ENCODE measurements at regions not wholly inside any gene's neighbourhood (a gene's known extent, or its start where the extent isn't known, plus 50 kb on each side); places are given as distances from the start of the nearest gene placed in this dataset.

DNA sequence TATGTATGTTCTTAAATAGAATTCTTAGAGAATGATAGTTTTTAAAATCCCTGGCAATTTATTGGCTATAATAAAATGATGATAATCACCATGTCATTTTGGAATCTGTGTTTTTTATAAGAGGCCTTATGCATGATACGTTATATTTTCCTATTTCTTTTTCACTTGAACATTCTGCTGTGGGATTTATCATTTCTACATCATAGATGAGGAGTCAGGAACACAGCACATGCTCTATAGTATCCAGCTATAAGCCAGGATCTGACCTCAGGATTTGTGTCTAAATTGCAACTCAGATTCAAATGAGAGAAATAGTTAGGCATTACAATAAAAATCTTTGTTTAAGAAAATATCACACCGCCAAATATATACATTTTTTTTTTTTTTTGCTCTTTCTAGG is 928.0 kb downstream of the EFNB2 start:
- H3K4me1 Mint-ChIP-seq = no peaks in the 10 kb centered on the region
- H3K4me3 Mint-ChIP-seq = no peak overlapping the region
- peaks cover 6% of the 10 kb centered on the region for H3K9me3 Mint-ChIP-seq
- no peaks in the 10 kb centered on the region for H3K36me3 Mint-ChIP-seq
- no peak overlapping the region for H3K27ac Mint-ChIP-seq
- no peak for ATAC-seq
- H3K27me3 Mint-ChIP-seq = no peaks in the 10 kb centered on the region

DNA sequence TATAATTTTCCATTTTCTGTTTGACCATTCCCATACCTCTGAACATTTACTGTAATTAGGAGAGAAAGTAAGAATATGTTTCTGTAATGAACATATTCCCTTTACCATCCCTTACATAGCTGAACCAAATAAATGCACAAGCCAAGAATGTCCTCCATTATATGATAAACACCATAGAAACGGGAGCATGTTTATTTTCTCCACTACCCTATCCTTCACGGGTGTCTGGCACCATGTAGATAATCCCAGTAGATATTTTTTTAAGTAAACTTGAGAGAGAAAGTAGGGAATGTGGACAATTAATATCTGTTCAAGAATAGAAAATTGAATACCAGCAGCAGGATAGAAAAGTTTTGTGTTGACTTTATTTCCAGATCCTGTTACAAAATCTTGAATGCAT is 928.4 kb downstream of the EFNB2 start:
- Mint-ChIP-seq H3K27ac (no peak overlapping the region), H3K36me3 (no peaks in the 10 kb centered on the region), H3K4me1 (no peaks in the 10 kb centered on the region), H3K9me3 (peaks cover 6% of the 10 kb centered on the region), H3K27me3 (no peaks in the 10 kb centered on the region), H3K4me3 (no peak overlapping the region)
- no peak for ATAC-seq

DNA sequence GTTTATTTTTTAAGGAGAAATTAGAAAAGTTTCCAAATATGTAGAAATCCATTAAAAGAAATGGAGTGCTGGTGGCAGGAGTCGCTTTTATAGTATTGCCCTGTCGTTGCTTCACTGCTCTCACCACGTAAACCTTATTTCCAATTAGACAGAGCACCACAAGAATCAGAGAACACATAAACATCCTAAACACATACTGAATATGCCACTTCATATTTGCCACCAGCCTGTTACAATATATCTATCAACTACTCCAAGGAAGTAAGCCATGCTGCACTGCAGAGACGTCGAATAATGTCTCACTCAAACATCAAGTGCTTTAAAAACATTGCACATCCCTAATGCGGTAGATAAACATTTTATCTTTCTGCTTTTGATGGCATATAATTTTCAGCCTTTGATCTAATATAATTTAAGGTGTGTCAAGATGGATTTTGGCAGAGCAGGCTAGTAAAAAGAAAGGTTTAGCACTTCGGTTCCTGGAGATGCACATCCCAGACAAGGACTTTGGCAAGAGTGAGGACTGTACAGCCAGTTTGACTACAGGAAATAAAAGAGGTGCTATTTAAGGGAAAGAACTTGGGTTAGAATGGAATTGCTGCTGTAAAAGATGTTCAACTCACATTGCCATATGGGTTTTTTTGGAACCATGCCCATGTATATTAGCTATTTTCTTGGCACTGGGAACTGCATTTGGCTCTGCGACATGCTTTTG is 932.3 kb downstream of the EFNB2 start:
- H3K9me3 Mint-ChIP-seq = peaks cover 15% of the 10 kb centered on the region
- no peaks in the 10 kb centered on the region for H3K4me1 Mint-ChIP-seq
- no peak for ATAC-seq
- no peak overlapping the region for H3K4me3 Mint-ChIP-seq
- H3K27ac Mint-ChIP-seq = no peak overlapping the region
- no peaks in the 10 kb centered on the region for H3K36me3 Mint-ChIP-seq
- H3K27me3 Mint-ChIP-seq = no peaks in the 10 kb centered on the region

DNA sequence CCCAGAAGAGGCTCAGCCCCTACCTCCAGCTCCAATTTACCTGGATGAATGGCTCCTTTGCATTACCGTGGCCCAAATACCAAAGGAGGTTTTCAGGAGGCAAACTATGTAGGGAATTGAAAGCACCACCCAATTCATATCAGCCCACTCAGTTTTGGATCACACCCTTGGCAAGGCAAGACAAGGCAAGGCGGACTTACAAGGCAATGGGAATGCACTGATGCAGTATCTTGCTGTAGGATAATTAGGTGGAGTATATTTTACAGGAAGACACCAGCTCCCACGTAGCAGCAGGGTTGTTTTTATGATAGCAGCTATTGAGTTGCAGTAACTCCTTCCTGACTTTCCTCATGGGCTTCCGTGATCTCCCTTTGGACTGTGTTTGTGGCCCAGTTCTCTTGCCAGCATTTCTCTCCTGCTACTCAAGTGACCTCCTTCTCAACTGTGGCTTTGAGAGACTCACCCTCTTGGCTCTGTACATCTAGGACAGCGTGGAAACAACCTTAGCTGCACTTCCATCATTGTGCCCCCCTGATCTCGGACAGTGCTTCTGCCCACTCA is 935.9 kb downstream of the EFNB2 start:
- no peak overlapping the region for H3K27ac Mint-ChIP-seq
- H3K4me3 Mint-ChIP-seq = no peak overlapping the region
- no peaks in the 10 kb centered on the region for H3K4me1 Mint-ChIP-seq
- no peaks in the 10 kb centered on the region for H3K27me3 Mint-ChIP-seq
- no peak for ATAC-seq
- no peaks in the 10 kb centered on the region for H3K36me3 Mint-ChIP-seq
- peaks cover 14% of the 10 kb centered on the region for H3K9me3 Mint-ChIP-seq

DNA sequence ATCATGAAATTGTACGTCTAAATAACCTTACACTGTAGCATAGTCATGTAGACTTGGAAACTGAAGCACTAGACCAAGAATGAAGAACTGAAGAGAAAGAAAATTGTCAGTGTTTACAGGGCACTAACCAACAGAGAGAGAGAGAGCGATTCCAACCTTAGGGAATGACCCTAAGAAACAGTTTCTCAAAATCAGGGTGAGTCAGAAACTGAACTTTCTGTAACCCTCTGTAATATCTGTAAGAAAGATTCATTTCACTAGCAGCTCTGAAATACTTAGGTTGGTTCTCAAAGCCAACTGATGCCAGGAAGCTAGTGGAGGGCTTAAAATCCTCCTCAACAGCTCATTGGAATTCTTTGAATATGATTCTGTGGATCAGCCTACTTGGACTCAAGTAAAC is 936.9 kb downstream of the EFNB2 start:
- peaks cover 14% of the 10 kb centered on the region for H3K9me3 Mint-ChIP-seq
- no peak overlapping the region for H3K4me3 Mint-ChIP-seq
- no peak for ATAC-seq
- H3K27me3 Mint-ChIP-seq = no peaks in the 10 kb centered on the region
- H3K27ac Mint-ChIP-seq = no peak overlapping the region
- H3K36me3 Mint-ChIP-seq = no peaks in the 10 kb centered on the region
- no peaks in the 10 kb centered on the region for H3K4me1 Mint-ChIP-seq

DNA sequence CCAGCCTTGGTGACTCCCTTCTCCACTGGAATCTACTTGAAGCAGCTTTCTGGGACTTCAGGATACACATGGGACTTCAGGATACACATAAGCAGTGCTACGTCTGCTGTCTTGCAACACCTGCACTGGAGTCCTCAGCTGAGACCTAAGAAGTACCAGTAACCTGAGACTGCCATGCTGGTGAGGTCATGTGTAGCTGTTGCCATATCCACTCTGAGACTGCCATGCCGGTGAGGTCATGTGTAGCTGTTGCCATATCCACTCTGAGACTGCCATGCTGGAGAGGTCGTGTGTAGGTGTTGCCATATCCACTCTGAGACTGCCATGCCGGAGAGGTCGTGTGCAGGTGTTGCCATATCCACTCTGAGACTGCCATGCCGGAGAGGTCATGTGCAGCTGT is 937.9 kb downstream of the EFNB2 start:
- peaks cover 11% of the 10 kb centered on the region for H3K9me3 Mint-ChIP-seq

DNA sequence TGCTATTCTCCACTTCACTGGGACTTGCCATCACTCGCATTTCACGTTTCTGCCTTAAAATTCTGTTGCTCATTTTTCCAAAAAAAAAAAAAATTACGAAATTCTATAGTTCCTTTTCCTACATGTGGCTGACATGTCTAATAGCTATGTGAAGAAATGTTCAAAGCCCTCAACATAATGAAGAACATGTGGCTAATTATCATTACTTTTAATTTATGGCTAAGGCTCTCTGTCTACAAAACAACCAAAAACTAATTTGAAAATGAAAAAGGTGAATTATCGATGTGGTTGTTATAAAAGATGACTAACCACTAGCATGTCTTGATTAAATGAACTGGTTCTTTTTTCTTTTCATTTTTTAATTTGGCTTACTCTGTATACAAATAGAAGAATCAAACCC is 940.0 kb downstream of the EFNB2 start:
- H3K4me1 Mint-ChIP-seq = no peaks in the 10 kb centered on the region
- H3K27ac Mint-ChIP-seq = no peak overlapping the region
- peaks cover 8% of the 10 kb centered on the region for H3K9me3 Mint-ChIP-seq
- ATAC-seq = no peak
- no peak overlapping the region for H3K4me3 Mint-ChIP-seq
- no peaks in the 10 kb centered on the region for H3K36me3 Mint-ChIP-seq
- no peaks in the 10 kb centered on the region for H3K27me3 Mint-ChIP-seq

More for the DNA sequence above, 937.9 kb downstream of the EFNB2 start:
- ATAC-seq = no peak
- H3K27me3 Mint-ChIP-seq = no peaks in the 10 kb centered on the region
- no peaks in the 10 kb centered on the region for H3K4me1 Mint-ChIP-seq
- no peaks in the 10 kb centered on the region for H3K36me3 Mint-ChIP-seq
- H3K27ac Mint-ChIP-seq = no peak overlapping the region
- H3K4me3 Mint-ChIP-seq = no peak overlapping the region

DNA sequence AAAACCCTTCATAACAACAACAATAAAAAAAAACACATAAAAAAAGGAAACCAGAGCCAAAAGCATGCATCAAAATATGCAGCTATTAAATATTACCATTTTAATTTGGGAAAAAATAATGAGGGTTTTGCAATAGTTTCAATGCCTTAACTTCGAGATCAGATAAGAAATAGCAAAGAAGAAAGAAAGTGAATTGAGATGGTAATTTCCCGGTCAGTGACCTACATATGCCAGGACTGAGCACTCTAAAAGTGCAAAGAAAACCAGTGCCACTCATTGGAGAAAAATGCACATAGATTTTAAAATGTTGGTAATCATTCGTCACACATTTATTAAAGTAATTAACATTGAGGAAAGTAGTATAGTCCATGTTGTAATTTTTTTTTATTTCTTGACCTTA is 944.2 kb downstream of the EFNB2 start:
- Mint-ChIP-seq H3K36me3 (no peaks in the 10 kb centered on the region), H3K27me3 (no peaks in the 10 kb centered on the region), H3K9me3 (no peaks in the 10 kb centered on the region), H3K4me3 (no peak overlapping the region), H3K27ac (no peak overlapping the region), H3K4me1 (no peaks in the 10 kb centered on the region)
- ATAC-seq = no peak

DNA sequence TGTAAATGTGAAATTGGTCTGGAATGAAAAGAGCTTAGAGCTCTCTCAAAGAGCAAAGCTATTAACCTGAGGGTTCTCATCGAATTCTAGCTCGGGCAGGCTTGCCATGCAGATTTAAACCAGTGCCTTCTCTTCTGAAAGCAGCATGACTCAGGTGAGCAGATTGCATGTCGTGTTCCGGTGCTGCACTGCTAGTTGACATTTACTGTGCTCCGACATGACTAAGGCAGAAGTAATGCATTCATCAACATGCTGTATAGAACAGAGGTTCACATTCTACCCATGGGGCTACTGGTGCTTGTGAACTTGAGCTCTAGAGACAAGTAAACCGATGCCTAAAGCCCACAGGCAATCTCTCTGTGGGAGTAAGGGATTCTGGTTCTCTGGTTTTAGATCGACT is 947.7 kb downstream of the EFNB2 start:
- H3K4me1 Mint-ChIP-seq = no peaks in the 10 kb centered on the region
- no peaks in the 10 kb centered on the region for H3K9me3 Mint-ChIP-seq
- H3K4me3 Mint-ChIP-seq = no peak overlapping the region
- ATAC-seq = no peak
- no peaks in the 10 kb centered on the region for H3K27me3 Mint-ChIP-seq
- H3K27ac Mint-ChIP-seq = no peak overlapping the region
- no peaks in the 10 kb centered on the region for H3K36me3 Mint-ChIP-seq

DNA sequence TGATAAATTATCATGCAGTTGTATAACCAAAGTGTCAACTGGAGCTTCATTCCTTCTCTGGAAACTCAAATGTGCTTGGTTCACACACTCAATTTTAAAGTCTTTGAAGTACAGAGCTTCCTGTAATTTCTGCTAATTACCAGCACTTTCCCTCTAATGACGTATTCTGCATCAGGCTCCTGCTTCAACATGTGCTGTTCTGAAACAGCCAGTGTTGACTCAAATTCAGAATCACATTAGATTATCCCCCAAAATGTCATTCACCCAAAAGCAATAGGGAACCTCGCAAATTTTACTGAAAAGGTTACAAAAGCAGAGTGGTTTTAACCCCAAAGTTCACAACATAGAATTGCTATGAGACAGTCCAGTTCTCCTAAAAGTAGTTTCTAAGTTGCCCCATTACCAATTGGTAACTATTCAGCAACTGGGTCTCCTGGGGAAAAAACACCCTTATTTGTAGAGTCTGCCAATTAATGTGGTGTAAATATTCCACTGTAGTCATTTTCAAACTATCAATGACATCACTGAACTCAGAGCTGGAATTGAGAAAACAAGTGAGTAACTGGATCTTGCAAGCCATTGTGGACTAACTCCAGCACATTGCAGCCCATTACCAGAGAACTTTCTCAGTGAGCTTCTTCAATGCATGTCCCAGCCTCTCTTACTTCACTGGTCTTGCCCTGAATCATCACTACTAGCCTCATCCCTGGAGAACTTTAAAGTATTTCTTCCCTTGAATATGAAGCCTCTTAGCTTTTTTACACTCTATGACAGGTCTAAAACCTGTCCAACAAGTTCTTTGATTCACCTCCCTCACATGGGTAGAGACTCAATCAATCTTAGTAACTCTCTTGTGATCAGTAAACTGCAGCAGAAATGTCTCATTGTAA is 955.4 kb downstream of the EFNB2 start:
- Mint-ChIP-seq H3K27me3 (no peaks in the 10 kb centered on the region), H3K4me3 (no peak overlapping the region), H3K36me3 (no peaks in the 10 kb centered on the region), H3K9me3 (peaks cover 2% of the 10 kb centered on the region), H3K4me1 (no peaks in the 10 kb centered on the region), H3K27ac (no peak overlapping the region)
- no peak for ATAC-seq

DNA sequence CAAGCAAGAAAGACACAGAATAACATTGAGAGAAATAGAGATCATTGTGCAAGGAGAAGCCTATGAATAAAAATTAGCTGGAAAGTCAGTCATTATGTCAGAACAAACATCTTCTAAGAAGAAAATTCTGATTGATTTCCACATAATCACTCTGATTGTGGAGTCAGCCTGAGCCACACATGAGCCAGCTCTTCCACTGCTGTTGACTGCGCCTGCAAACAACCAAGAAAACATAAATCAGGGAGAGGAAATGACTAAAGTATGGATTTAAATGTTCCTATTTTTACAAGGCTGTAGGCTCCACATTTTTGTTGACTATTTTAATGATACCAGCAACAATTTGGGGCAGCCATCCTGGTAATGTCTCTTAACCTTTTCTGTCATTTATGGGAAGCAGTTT is 962.3 kb downstream of the EFNB2 start:
- H3K27me3 Mint-ChIP-seq = no peaks in the 10 kb centered on the region
- no peaks in the 10 kb centered on the region for H3K36me3 Mint-ChIP-seq
- ATAC-seq = no peak
- H3K27ac Mint-ChIP-seq = no peak overlapping the region
- H3K4me1 Mint-ChIP-seq = no peaks in the 10 kb centered on the region
- H3K9me3 Mint-ChIP-seq = no peaks in the 10 kb centered on the region
- H3K4me3 Mint-ChIP-seq = no peak overlapping the region

DNA sequence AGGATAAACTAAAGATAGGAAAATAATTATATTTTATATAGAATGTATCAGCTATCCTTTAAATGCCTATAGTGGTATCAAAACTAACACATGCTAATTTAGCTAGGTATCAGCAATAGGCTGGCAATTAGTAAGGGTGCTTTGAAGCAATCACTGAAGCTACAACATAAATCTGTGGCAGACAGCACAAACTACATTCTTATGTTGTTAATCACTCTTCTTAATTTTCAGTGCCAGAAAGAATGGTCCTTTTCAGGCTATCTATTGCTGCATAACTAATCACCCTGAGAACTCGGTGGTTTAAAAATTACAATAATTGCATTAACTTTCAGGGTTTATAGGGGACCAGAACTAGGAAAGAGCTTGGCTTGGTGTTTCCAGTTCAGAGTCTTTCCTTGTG is 963.1 kb downstream of the EFNB2 start:
- no peak for ATAC-seq
- Mint-ChIP-seq H3K36me3 (no peaks in the 10 kb centered on the region), H3K27me3 (no peaks in the 10 kb centered on the region), H3K4me3 (no peak overlapping the region), H3K9me3 (no peaks in the 10 kb centered on the region), H3K27ac (no peak overlapping the region), H3K4me1 (no peaks in the 10 kb centered on the region)

DNA sequence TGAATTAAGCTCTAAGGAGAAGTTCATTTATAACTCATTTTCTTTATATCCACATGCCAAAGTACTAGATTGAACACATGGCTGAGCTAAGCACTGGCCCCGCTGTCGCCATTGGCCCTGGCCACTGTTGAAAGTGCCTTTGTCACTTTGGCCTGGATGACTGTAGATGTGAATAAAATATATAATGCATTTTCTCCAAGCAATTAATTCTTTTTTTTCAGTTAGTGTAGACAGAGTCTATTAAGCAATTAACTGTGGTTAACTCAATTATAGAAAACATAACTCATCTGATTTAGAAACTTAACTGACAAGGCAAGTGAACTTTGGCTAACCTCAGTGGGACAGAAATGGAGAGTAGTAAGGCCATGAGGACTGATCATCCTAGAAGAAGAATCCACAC is 965.6 kb downstream of the EFNB2 start:
- no peaks in the 10 kb centered on the region for H3K9me3 Mint-ChIP-seq
- H3K27ac Mint-ChIP-seq = no peak overlapping the region
- H3K27me3 Mint-ChIP-seq = no peaks in the 10 kb centered on the region
- no peaks in the 10 kb centered on the region for H3K4me1 Mint-ChIP-seq
- no peak overlapping the region for H3K4me3 Mint-ChIP-seq
- no peak for ATAC-seq
- no peaks in the 10 kb centered on the region for H3K36me3 Mint-ChIP-seq

DNA sequence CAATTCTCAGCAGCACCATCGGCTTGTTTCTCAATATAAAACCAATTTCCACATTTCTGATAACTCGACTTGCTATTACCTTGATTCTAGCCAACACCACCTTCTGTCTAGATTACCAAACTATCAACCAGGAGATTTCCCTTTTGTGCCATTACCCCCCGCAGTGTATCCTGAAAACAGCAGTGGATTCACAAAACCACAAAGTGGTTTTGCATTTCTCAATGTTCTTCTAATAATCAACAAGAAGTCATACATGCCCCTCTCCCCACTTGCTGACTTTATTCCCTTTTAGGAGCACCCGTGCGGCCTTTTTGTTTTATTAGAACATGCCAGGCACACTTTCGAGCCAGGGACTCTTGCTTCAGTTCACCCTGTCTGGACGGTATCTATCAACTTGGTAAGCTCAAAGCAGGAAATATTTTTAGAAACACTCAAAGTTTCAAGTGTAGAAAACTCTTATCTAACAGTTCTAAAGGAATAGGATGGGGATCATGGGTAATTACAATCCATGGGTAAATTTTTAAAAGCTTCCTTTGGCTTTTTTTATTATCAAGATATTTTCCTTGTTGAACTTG is 967.4 kb downstream of the EFNB2 start:
- Mint-ChIP-seq H3K9me3 (no peaks in the 10 kb centered on the region), H3K4me3 (no peak overlapping the region), H3K4me1 (no peaks in the 10 kb centered on the region), H3K27ac (no peak overlapping the region), H3K27me3 (no peaks in the 10 kb centered on the region), H3K36me3 (no peaks in the 10 kb centered on the region)
- no peak for ATAC-seq

DNA sequence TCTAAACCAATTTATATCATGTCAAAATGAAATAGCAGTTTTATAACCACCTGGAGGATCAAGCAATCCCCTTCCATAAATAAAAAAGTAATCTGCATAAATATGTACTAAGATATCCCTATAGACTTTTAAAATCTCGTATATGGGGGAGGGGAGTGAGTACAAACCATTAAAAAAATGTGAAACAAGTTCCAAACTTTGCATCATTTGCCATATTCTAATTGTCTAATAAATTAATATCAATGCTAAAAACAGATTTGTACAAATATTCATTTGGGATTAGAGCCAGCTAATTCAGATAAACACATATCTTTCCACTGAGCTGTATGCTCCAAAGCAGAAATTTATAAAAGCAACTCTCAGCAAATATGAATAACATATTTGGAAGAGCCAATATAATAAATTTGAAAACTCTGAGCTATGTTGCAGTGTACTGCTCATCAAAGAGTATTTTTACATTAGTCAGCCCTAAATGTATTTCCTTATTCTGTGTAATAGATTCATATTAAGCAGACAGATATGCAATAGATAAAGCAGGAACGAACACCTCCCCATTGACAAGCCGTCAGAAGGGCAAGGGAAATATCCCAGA is 970.2 kb downstream of the EFNB2 start:
- H3K27me3 Mint-ChIP-seq = no peaks in the 10 kb centered on the region
- no peaks in the 10 kb centered on the region for H3K9me3 Mint-ChIP-seq
- no peaks in the 10 kb centered on the region for H3K36me3 Mint-ChIP-seq
- no peak for ATAC-seq
- H3K4me1 Mint-ChIP-seq = no peaks in the 10 kb centered on the region
- H3K4me3 Mint-ChIP-seq = no peak overlapping the region
- no peak overlapping the region for H3K27ac Mint-ChIP-seq
